GM10248 (cell line): ENCODE measurements at regions not wholly inside any gene's neighbourhood (a gene's known extent, or its start where the extent isn't known, plus 50 kb on each side); places are given as distances from the start of the nearest gene placed in this dataset.

ENCODE experiments used
- CTCF ChIA-PET: fragments of 300-600 bp; sonication (Branson Sonifier 250); formaldehyde crosslinking; extraction: SDS; loops from one replicate; lab custom pipeline; 2021; ENCODE audit warnings: antibody characterized with exemption; lab: Yijun Ruan, JAX
- POLR2A ChIA-PET: fragments of 350-650 bp; sonication (Branson Sonifier 250); formaldehyde crosslinking; extraction: SDS; loops from one replicate; lab custom pipeline; 2020; ENCODE audit warnings: antibody characterized with exemption; lab: Yijun Ruan, JAX
- DNase-seq: peaks from one replicate; pipeline ENCODE4 v3.0.0; 2012; ENCODE audit errors: extremely low spot score
- TF ChIP-seq, protein P1 (sequence below): IDR thresholded peaks from 2 replicates; pipeline ENCODE4 v1.5.1; 2012; ENCODE audit warnings: mild to moderate bottlenecking, low read depth; ENCODE audit errors: extremely low read depth, missing control alignments, control extremely low read depth

DNA sequence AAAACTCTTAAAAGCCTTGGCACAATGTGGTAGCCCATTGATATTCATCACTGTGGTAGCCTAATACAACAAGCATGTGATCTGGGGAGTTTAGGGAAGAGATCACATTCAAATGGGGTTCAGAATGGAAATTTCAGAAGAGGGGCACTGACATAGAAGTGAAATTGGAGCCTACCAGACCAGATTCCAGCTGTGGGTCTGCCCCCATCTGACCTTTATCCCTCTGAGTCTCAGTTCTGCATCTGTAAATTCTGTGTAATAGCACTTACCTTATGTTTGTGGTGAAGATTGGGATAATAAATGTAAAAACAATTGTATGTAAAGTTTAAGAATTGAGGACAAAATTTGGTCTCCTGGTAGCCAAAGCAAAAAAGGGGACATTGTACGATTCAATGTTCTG lies 320.4 kb upstream of the BOD1L1 start:
- TF ChIP-seq, protein P1, sequence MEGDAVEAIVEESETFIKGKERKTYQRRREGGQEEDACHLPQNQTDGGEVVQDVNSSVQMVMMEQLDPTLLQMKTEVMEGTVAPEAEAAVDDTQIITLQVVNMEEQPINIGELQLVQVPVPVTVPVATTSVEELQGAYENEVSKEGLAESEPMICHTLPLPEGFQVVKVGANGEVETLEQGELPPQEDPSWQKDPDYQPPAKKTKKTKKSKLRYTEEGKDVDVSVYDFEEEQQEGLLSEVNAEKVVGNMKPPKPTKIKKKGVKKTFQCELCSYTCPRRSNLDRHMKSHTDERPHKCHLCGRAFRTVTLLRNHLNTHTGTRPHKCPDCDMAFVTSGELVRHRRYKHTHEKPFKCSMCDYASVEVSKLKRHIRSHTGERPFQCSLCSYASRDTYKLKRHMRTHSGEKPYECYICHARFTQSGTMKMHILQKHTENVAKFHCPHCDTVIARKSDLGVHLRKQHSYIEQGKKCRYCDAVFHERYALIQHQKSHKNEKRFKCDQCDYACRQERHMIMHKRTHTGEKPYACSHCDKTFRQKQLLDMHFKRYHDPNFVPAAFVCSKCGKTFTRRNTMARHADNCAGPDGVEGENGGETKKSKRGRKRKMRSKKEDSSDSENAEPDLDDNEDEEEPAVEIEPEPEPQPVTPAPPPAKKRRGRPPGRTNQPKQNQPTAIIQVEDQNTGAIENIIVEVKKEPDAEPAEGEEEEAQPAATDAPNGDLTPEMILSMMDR, result no peak
- DNase-seq, result no peak
- CTCF ChIA-PET, result interaction anchor here (1.8 kb wide), 1 partner anchor 11 kb away, joined by 4 read pairs; no protein-coding TSS in a partner anchor
- POLR2A ChIA-PET, result no interaction called here

DNA sequence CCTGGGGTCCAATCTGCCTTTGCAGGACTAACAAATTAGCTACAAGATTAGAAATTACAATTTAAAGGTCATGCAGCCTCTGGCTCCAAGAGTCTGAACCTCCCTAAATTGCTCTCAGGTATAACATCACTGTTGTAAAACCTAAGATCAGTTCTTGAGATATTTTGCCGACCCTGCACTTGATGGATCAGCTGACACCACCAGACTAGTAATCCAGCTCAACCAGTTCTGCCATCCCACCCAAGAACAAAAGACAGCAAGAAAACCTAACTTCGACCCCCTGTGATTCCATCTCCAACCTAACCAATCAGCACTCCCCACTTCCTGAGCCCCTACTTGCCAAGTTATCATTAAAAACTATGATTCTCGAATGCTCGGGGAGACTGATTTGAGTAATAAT lies 323.0 kb upstream of the BOD1L1 start:
- ChIA-PET CTCF (no interaction called here), POLR2A (no interaction called here)
- DNase-seq, result no peak
- TF ChIP-seq, protein P1, result no peak

DNA sequence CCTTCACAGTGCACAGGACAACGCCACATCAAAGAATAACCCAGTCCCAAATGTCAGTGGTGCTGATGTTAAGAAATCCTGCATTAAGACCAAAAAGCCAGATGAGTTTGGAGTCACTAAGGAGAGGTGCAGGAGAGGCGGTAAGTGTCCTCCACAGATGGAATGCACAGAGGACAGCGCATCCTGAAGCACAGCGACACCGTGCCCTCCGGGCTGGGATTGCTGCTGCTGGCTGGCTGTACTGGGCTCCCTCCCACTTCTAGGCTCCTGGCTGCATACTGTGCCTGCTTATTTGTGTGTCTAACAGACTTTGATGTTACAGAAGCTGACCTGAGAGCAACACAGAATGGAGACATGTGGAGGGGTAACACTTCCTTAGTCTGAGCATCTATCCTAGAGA lies 325.6 kb upstream of the BOD1L1 start:
- POLR2A ChIA-PET, result no interaction called here
- no peak for DNase-seq
- TF ChIP-seq, protein P1, result no peak
- CTCF ChIA-PET, result interaction anchor here (1.0 to 1.3 kb wide), 2 partner anchors 9 to 13 kb away, joined by 3 to 4 read pairs; no protein-coding TSS in a partner anchor

DNA sequence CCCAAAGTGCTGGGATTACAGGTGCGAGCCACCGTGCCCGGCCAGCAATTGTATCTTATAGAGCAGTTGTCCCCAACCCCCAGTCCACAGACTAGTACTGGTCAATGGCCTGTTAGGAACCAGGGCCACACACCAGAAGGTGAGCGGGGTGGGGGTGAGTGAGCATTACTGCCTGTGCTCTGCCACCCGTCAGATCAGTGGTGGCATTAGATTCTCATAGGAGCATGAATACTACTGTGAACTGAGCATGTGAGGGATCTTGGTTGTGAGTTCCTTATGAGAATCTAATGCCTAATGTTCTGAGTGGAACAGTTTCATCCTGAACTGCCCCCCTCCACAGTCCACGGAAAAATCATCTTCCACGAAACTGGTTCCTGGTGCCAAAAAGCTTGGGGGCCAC lies 328.0 kb upstream of the BOD1L1 start:
- CTCF ChIA-PET, result interaction anchor here (1.3 kb wide), 1 partner anchor 13 kb away, joined by 3 read pairs; no protein-coding TSS in a partner anchor
- POLR2A ChIA-PET, result no interaction called here
- DNase-seq, result no peak
- TF ChIP-seq, protein P1, result no peak

DNA sequence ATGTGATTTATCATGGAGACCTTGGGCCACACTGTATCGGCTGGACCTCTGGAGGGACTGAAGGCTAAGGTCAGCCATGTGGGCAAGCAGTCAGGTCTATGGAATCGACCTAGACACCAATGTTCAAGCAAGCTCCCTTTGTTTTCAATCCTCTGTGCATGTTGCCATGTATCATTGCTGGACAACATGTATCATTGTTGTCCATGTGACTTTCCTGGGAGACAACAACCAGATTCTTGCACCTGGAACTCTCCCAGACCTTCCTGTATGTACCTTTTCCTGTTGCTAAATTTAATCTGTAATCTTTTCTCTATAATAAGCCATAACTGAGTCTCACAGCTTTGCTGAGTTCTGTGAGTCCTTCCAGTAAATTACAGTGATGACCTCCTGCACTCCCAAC lies 329.4 kb upstream of the BOD1L1 start:
- no peak for DNase-seq
- ChIA-PET CTCF (no interaction called here), POLR2A (no interaction called here)
- TF ChIP-seq, protein P1, result no peak

DNA sequence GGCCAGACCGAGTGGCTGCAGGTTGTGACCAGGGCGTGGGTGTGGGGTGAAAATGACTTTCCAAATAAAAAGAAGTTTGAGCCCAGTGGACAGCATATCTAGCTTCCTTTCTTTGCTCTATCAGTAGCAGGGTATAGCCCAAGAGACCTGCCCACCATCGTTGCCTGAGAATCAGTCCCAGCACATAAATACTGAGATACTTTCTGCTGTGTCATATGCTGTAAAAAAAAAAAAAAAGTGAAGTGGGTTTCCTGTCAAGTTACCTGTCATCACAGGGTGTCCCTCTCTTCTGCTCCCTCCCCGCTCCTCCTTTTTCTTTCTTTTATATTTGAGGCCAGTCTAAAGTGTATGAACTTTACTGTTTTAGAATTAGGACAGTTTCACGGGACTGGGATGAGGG lies 330.3 kb upstream of the BOD1L1 start:
- POLR2A ChIA-PET, result no interaction called here

More for the DNA sequence above, 330.3 kb upstream of the BOD1L1 start:
- CTCF ChIA-PET, result no interaction called here
- DNase-seq, result no peak
- TF ChIP-seq, protein P1, result no peak
